ENCODE measurements at regions not wholly inside any gene's neighbourhood (a gene's known extent, or its start where the extent isn't known, plus 50 kb on each side); places are given as distances from the start of the nearest gene placed in this dataset.

DNA sequence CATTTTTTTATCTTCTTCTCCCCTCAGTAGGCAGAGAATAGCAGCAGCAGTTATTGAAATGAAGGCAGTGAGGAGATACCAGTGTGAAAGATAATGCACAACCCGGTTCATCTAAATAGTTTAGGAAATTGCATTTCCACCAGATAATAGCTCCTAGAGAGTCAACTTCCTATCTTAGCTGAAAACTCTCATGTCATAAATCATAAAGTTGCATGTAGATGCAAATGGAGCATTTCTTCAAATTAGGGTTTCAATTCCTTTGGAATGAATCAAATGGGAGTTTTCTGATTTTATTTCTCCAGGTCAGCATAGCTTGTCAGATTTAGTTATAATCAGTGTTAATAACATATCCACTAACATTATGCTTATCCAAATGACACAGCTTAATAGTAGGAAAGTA lies 335.3 kb downstream of the CNTNAP4 start:
- CTCF ChIA-PET = no interaction called here
- no peak overlapping the region for H3K4me3 ChIP-seq (ENCODE audit: control insufficient read depth in 1 of 7, extremely low read depth in 1 of 7, insufficient read depth in 4 of 7, low read depth in 2 of 7, low read length in 6 of 7)
- no peaks in the 10 kb centered on the region for H3K27me3 ChIP-seq (replicated peaks in 2 of 5; ENCODE audit: control insufficient read depth in 4 of 5, insufficient read depth in 5 of 5, low read length in 4 of 5)
- H3K36me3 ChIP-seq (ENCODE audit: control insufficient read depth in 4 of 4, insufficient read depth in 4 of 4, low read length in 3 of 4) = no peaks in the 10 kb centered on the region
- no peak overlapping the region for H3K27ac ChIP-seq (ENCODE audit: insufficient read depth in 1 of 2, low read depth in 1 of 2, low read length in 2 of 2, poor library complexity in 1 of 2, severe bottlenecking in 2 of 2)
- DNase-seq = no peak
- H3K4me1 ChIP-seq (ENCODE audit: control extremely low read depth in 1 of 4, control insufficient read depth in 4 of 4, insufficient read depth in 4 of 4, low read length in 3 of 4) = no peaks in the 10 kb centered on the region
- POLR2A ChIA-PET = interaction anchor here (0.7 kb wide), 1 partner anchor 26 kb away, joined by 9 read pairs; no protein-coding TSS in a partner anchor
- 17% methylated on average over 1 of the region's 1 CpG for WGBS (ENCODE audit: insufficient coverage)
- H3K9me3 ChIP-seq (ENCODE audit: control extremely low read depth in 1 of 5, control insufficient read depth in 4 of 5, insufficient read depth in 2 of 5, low read depth in 1 of 5, low read length in 4 of 5) = no peaks in the 10 kb centered on the region

DNA sequence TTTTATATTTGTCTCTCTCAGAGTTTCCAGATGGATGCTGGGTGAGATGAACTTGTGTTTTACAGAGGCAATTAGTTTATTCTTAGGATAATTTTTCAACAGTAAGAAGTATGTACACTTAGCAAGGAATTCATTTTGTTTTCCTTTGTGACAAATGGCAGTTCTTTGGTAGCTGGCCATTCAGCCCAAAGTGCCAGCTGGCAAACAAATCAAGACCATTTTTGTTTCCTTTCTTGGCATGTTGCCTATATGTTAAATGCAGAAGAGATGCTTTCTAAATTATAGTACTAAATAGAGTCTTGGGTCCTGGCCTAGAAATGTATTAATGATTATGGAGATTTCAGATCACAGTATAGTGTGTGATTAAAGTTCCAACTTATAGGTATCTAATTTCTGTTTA lies 337.1 kb downstream of the CNTNAP4 start:
- Histone ChIP-seq H3K9me3 (ENCODE audit: control extremely low read depth in 1 of 5, control insufficient read depth in 4 of 5, insufficient read depth in 2 of 5, low read depth in 1 of 5, low read length in 4 of 5) (no peaks in the 10 kb centered on the region), H3K27me3 (replicated peaks in 2 of 5; ENCODE audit: control insufficient read depth in 4 of 5, insufficient read depth in 5 of 5, low read length in 4 of 5) (no peaks in the 10 kb centered on the region), H3K4me3 (ENCODE audit: control insufficient read depth in 1 of 7, extremely low read depth in 1 of 7, insufficient read depth in 4 of 7, low read depth in 2 of 7, low read length in 6 of 7) (no peak overlapping the region), H3K4me1 (ENCODE audit: control extremely low read depth in 1 of 4, control insufficient read depth in 4 of 4, insufficient read depth in 4 of 4, low read length in 3 of 4) (no peaks in the 10 kb centered on the region), H3K27ac (ENCODE audit: insufficient read depth in 1 of 2, low read depth in 1 of 2, low read length in 2 of 2, poor library complexity in 1 of 2, severe bottlenecking in 2 of 2) (no peak overlapping the region), H3K36me3 (ENCODE audit: control insufficient read depth in 4 of 4, insufficient read depth in 4 of 4, low read length in 3 of 4) (no peaks in the 10 kb centered on the region)
- POLR2A ChIA-PET = no interaction called here
- no peak for DNase-seq
- CTCF ChIA-PET = no interaction called here

DNA sequence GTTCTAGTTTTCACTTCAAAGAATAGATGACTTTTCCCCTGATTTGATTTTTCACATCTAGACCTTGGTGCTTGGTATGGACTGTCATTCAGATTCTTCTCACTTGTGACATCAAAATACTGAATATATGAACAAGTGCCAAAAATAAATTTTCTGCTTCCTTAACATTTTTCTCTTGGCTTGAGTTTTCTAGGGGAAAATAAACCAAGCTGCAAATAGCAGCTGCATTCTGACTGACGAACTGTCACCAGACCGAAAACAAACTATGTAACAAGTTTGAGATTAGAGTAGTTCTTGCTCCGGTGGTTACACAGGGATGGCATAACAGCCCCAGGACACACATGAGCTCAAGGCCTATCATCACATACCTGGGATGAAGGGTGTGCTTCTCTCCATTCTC lies 345.7 kb downstream of the CNTNAP4 start:
- ChIA-PET POLR2A (no interaction called here), CTCF (no interaction called here)
- no peaks in the 10 kb centered on the region for H3K36me3 ChIP-seq (ENCODE audit: control insufficient read depth in 4 of 4, insufficient read depth in 4 of 4, low read length in 3 of 4)
- no peaks in the 10 kb centered on the region for H3K9me3 ChIP-seq (ENCODE audit: control extremely low read depth in 1 of 5, control insufficient read depth in 4 of 5, insufficient read depth in 2 of 5, low read depth in 1 of 5, low read length in 4 of 5)
- H3K27me3 ChIP-seq (replicated peaks in 2 of 5; ENCODE audit: control insufficient read depth in 4 of 5, insufficient read depth in 5 of 5, low read length in 4 of 5) = no peaks in the 10 kb centered on the region
- WGBS (ENCODE audit: insufficient coverage) = 100% methylated on average over 3 of the region's 3 CpGs
- no peaks in the 10 kb centered on the region for H3K4me1 ChIP-seq (ENCODE audit: control extremely low read depth in 1 of 4, control insufficient read depth in 4 of 4, insufficient read depth in 4 of 4, low read length in 3 of 4)
- H3K4me3 ChIP-seq (ENCODE audit: control insufficient read depth in 1 of 7, extremely low read depth in 1 of 7, insufficient read depth in 4 of 7, low read depth in 2 of 7, low read length in 6 of 7) = no peak overlapping the region
- H3K27ac ChIP-seq (ENCODE audit: insufficient read depth in 1 of 2, low read depth in 1 of 2, low read length in 2 of 2, poor library complexity in 1 of 2, severe bottlenecking in 2 of 2) = no peak overlapping the region
- no peak for DNase-seq

DNA sequence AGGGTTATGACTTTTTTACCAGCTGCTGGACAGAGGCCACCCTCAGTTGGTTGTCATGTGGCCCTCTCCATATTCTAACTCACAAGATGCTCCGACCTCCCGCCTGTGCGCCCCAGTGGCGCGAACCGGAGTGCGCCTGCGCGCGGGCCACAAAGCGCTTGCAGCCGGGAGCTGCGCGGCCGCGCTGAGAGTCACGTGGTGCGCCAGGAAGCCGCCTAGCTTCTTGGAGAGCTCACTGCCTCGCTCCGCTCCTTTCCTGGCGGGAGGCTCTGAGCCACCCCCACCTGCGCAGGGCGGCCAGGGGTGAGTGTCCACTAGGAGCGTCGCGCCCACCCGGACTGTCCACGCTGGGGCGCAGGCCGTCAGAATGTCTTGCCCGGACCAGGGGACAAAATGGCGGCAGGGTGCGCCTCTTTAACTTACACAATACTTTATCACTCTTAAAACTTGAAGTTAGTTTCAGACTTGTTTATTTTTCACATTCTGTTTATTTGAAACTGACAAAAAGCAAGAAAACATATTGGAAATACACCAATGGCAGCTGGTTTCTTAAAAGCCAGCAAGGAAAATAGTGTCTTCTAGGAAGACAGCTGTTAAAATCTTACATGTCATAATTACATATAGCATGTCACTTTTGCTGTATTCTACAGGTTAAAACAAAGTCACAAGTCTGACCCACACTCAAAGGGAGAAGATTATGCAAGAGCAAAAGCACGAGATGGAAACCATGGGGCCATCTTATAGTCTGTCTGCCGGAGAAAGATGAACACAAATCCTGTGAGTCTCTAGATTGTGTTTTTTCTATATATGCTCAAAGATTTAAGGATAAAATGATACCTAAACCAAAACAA lies 357.9 kb downstream of the CNTNAP4 start:
- no peaks in the 10 kb centered on the region for H3K36me3 ChIP-seq (ENCODE audit: control insufficient read depth in 4 of 4, insufficient read depth in 4 of 4, low read length in 3 of 4)
- H3K4me1 ChIP-seq (ENCODE audit: control extremely low read depth in 1 of 4, control insufficient read depth in 4 of 4, insufficient read depth in 4 of 4, low read length in 3 of 4) = no peaks in the 10 kb centered on the region
- H3K4me3 ChIP-seq (ENCODE audit: control insufficient read depth in 1 of 7, extremely low read depth in 1 of 7, insufficient read depth in 4 of 7, low read depth in 2 of 7, low read length in 6 of 7) = no peak overlapping the region
- ChIA-PET CTCF (interaction anchor here (0.7 kb wide), 1 partner anchor 19 kb away, joined by 3 read pairs; no protein-coding TSS in a partner anchor), POLR2A (no interaction called here)
- WGBS (ENCODE audit: insufficient coverage) = 91% methylated on average over 23 of the region's 36 CpGs
- peaks cover 0 to 6% (median 0%) of the 10 kb centered on the region in 5 experiments for H3K9me3 ChIP-seq (ENCODE audit: control extremely low read depth in 1 of 5, control insufficient read depth in 4 of 5, insufficient read depth in 2 of 5, low read depth in 1 of 5, low read length in 4 of 5)
- no peaks in the 10 kb centered on the region for H3K27me3 ChIP-seq (replicated peaks in 2 of 5; ENCODE audit: control insufficient read depth in 4 of 5, insufficient read depth in 5 of 5, low read length in 4 of 5)
- no peak for DNase-seq
- no peak overlapping the region for H3K27ac ChIP-seq (ENCODE audit: insufficient read depth in 1 of 2, low read depth in 1 of 2, low read length in 2 of 2, poor library complexity in 1 of 2, severe bottlenecking in 2 of 2)

DNA sequence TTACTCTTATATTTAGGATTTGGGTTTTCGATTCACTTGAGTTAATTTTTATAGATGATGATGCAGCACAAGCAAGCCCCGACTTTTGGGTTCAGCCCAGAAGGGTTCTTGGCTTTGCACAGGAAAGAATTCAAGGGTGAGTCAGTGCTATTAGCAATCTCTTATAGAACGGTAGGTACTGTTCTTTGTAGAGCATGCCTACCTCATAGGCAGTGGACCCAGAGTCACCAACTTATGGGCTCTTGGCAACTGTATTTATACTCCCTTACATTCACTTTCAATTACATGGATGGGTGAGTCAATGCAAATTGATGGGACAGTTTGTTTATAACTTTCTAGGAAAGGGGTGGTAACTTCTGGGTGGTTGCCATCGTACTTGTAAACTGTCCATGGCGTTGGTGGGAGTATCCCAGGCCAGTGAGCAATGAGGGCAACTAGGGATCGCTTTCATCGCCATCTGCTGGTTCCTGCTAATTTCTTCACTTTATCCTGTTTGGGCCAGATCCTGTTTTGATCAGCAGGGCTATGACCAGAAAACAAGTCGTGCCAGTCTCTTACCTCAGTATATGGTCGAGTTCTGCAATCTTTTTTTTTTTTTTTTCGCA lies 362.6 kb downstream of the CNTNAP4 start:
- no peak overlapping the region for H3K4me3 ChIP-seq (ENCODE audit: control insufficient read depth in 1 of 7, extremely low read depth in 1 of 7, insufficient read depth in 4 of 7, low read depth in 2 of 7, low read length in 6 of 7)
- DNase-seq = peak in 1 of 3 donors; percentile 8
- 66% methylated on average over 8 of the region's 10 CpGs for WGBS (ENCODE audit: insufficient coverage)
- ChIA-PET CTCF (no interaction called here), POLR2A (no interaction called here)
- H3K9me3 ChIP-seq (ENCODE audit: control extremely low read depth in 1 of 5, control insufficient read depth in 4 of 5, insufficient read depth in 2 of 5, low read depth in 1 of 5, low read length in 4 of 5) = no peaks in the 10 kb centered on the region
- H3K27me3 ChIP-seq (replicated peaks in 2 of 5; ENCODE audit: control insufficient read depth in 4 of 5, insufficient read depth in 5 of 5, low read length in 4 of 5) = peaks cover 0 to 2% (median 0%) of the 10 kb centered on the region in 5 experiments
- no peak overlapping the region for H3K27ac ChIP-seq (ENCODE audit: insufficient read depth in 1 of 2, low read depth in 1 of 2, low read length in 2 of 2, poor library complexity in 1 of 2, severe bottlenecking in 2 of 2)
- H3K36me3 ChIP-seq (ENCODE audit: control insufficient read depth in 4 of 4, insufficient read depth in 4 of 4, low read length in 3 of 4) = no peaks in the 10 kb centered on the region
- H3K4me1 ChIP-seq (ENCODE audit: control extremely low read depth in 1 of 4, control insufficient read depth in 4 of 4, insufficient read depth in 4 of 4, low read length in 3 of 4) = no peaks in the 10 kb centered on the region

DNA sequence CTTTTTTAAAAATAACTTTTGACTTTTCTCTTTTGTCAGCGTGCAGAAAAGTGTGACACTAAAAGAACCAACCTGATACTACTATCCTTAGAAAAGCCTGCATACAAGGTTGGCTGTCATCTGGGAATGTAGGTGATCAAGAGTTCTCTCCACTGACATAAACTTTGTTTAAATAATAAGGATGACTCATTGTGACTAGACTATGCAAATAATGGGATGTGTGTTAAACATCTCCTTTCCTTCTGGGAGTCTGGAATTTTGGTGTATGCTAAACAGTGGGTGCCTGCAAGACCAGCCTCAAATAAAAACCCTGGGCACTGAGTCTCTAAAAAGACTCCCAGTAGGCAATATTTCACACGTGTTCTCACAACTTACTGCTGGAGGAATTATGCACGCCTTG lies 373.4 kb downstream of the CNTNAP4 start:
- POLR2A ChIA-PET = no interaction called here
- H3K4me3 ChIP-seq (ENCODE audit: control insufficient read depth in 1 of 7, extremely low read depth in 1 of 7, insufficient read depth in 4 of 7, low read depth in 2 of 7, low read length in 6 of 7) = no peak overlapping the region
- H3K36me3 ChIP-seq (ENCODE audit: control insufficient read depth in 4 of 4, insufficient read depth in 4 of 4, low read length in 3 of 4) = no peaks in the 10 kb centered on the region
- WGBS (ENCODE audit: insufficient coverage) = 93% methylated on average over 3 of the region's 3 CpGs
- DNase-seq = no peak
- H3K9me3 ChIP-seq (ENCODE audit: control extremely low read depth in 1 of 5, control insufficient read depth in 4 of 5, insufficient read depth in 2 of 5, low read depth in 1 of 5, low read length in 4 of 5) = no peaks in the 10 kb centered on the region
- H3K27me3 ChIP-seq (replicated peaks in 2 of 5; ENCODE audit: control insufficient read depth in 4 of 5, insufficient read depth in 5 of 5, low read length in 4 of 5) = no peaks in the 10 kb centered on the region
- no peak overlapping the region for H3K27ac ChIP-seq (ENCODE audit: insufficient read depth in 1 of 2, low read depth in 1 of 2, low read length in 2 of 2, poor library complexity in 1 of 2, severe bottlenecking in 2 of 2)
- CTCF ChIA-PET = no interaction called here
- H3K4me1 ChIP-seq (ENCODE audit: control extremely low read depth in 1 of 4, control insufficient read depth in 4 of 4, insufficient read depth in 4 of 4, low read length in 3 of 4) = no peaks in the 10 kb centered on the region

DNA sequence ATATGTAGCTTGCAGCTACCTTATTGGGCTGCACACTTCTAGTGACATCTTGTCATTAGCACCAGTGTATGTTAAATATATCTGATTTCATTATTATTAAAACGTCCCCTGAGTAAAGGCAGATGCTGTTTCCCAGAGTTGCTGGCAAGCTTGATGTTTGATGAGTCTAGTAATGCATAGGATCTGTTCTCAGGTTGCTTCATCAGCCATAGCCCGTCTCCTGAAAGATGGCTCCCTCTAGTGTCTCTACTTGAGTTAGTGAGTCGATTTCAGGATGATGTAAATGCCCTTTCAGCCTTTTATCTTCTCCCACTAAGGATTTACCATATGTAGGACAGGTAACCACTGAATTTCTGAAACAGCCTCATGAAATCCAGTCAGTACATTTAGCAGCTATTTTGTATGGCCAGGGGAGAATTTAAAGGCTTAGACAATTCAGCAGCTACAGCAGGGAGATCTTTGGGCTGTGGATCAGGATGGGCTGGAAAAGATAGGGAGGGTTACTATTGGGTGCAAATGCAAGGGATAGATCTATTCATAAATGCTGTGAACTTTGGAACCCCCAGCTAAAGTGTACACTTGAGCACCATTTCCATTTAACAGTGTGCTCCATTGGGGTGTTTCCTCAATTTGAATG lies 376.3 kb downstream of the CNTNAP4 start:
- peak; percentile 12 to 15 (median 13) for DNase-seq
- Histone ChIP-seq H3K36me3 (ENCODE audit: control insufficient read depth in 4 of 4, insufficient read depth in 4 of 4, low read length in 3 of 4) (no peaks in the 10 kb centered on the region), H3K27me3 (replicated peaks in 2 of 5; ENCODE audit: control insufficient read depth in 4 of 5, insufficient read depth in 5 of 5, low read length in 4 of 5) (no peaks in the 10 kb centered on the region), H3K4me3 (ENCODE audit: control insufficient read depth in 1 of 7, extremely low read depth in 1 of 7, insufficient read depth in 4 of 7, low read depth in 2 of 7, low read length in 6 of 7) (no peak overlapping the region), H3K9me3 (ENCODE audit: control extremely low read depth in 1 of 5, control insufficient read depth in 4 of 5, insufficient read depth in 2 of 5, low read depth in 1 of 5, low read length in 4 of 5) (no peaks in the 10 kb centered on the region), H3K4me1 (ENCODE audit: control extremely low read depth in 1 of 4, control insufficient read depth in 4 of 4, insufficient read depth in 4 of 4, low read length in 3 of 4) (peaks cover 0 to 15% (median 3%) of the 10 kb centered on the region in 4 experiments), H3K27ac (ENCODE audit: insufficient read depth in 1 of 2, low read depth in 1 of 2, low read length in 2 of 2, poor library complexity in 1 of 2, severe bottlenecking in 2 of 2) (no peak overlapping the region)
- no CpG with 5 or more reads among the region's 3 CpGs for WGBS (ENCODE audit: insufficient coverage)
- POLR2A ChIA-PET = no interaction called here
- CTCF ChIA-PET = interaction anchor here (1.0 to 1.6 kb wide), 2 partner anchors 10 to 19 kb away, joined by 3 to 4 read pairs; no protein-coding TSS in a partner anchor
